ENCODE measurements at regions not wholly inside any gene's neighbourhood (a gene's known extent, or its start where the extent isn't known, plus 50 kb on each side); places are given as distances from the start of the nearest gene placed in this dataset.

GRCh38 chr3:154678041-154678654 lies 248.2 kb upstream of the GPR149 start:
- Histone ChIP-seq H3K36me3 (ENCODE audit: control insufficient read depth in 5 of 5, insufficient read depth in 5 of 5, low read length in 5 of 5) (no peaks in the 10 kb centered on the region), H3K9ac (ENCODE audit: low read length in 5 of 5) (no peak overlapping the region), H3K4me1 (ENCODE audit: control insufficient read depth in 5 of 5, insufficient read depth in 5 of 5, low read length in 5 of 5) (peaks cover 0 to 15% (median 0%) of the 10 kb centered on the region in 5 donors), H3K27me3 (ENCODE audit: control insufficient read depth in 5 of 5, insufficient read depth in 4 of 5, low read length in 5 of 5) (no peaks in the 10 kb centered on the region), H3K4me3 (ENCODE audit: low read depth in 1 of 5, low read length in 5 of 5) (no peak overlapping the region), H3K9me3 (ENCODE audit: control insufficient read depth in 5 of 5, low read length in 5 of 5) (peaks cover 0 to 4% (median 0%) of the 10 kb centered on the region in 5 donors), H3K27ac (ENCODE audit: low read depth, low read length) (no peak overlapping the region)

GRCh38 chr3:154668835-154669234 lies 238.8 kb upstream of the GPR149 start:
- H3K27ac ChIP-seq (ENCODE audit: low read depth, low read length) = no peak overlapping the region
- H3K27me3 ChIP-seq (ENCODE audit: control insufficient read depth in 5 of 5, insufficient read depth in 4 of 5, low read length in 5 of 5) = no peaks in the 10 kb centered on the region
- H3K36me3 ChIP-seq (ENCODE audit: control insufficient read depth in 5 of 5, insufficient read depth in 5 of 5, low read length in 5 of 5) = no peaks in the 10 kb centered on the region
- peaks cover 0 to 11% (median 3%) of the 10 kb centered on the region in 5 donors for H3K4me1 ChIP-seq (ENCODE audit: control insufficient read depth in 5 of 5, insufficient read depth in 5 of 5, low read length in 5 of 5)
- no peak overlapping the region for H3K9ac ChIP-seq (ENCODE audit: low read length in 5 of 5)
- H3K4me3 ChIP-seq (ENCODE audit: low read depth in 1 of 5, low read length in 5 of 5) = no peak overlapping the region
- H3K9me3 ChIP-seq (ENCODE audit: control insufficient read depth in 5 of 5, low read length in 5 of 5) = no peaks in the 10 kb centered on the region

GRCh38 chr3:154668187-154668586 lies 238.2 kb upstream of the GPR149 start:
- H3K9me3 ChIP-seq (ENCODE audit: control insufficient read depth in 5 of 5, low read length in 5 of 5) = no peaks in the 10 kb centered on the region
- no peaks in the 10 kb centered on the region for H3K27me3 ChIP-seq (ENCODE audit: control insufficient read depth in 5 of 5, insufficient read depth in 4 of 5, low read length in 5 of 5)
- no peaks in the 10 kb centered on the region for H3K36me3 ChIP-seq (ENCODE audit: control insufficient read depth in 5 of 5, insufficient read depth in 5 of 5, low read length in 5 of 5)
- peaks cover 0 to 11% (median 3%) of the 10 kb centered on the region in 5 donors for H3K4me1 ChIP-seq (ENCODE audit: control insufficient read depth in 5 of 5, insufficient read depth in 5 of 5, low read length in 5 of 5)
- H3K9ac ChIP-seq (ENCODE audit: low read length in 5 of 5) = no peak overlapping the region
- no peak overlapping the region for H3K27ac ChIP-seq (ENCODE audit: low read depth, low read length)
- H3K4me3 ChIP-seq (ENCODE audit: low read depth in 1 of 5, low read length in 5 of 5) = no peak overlapping the region

DNA sequence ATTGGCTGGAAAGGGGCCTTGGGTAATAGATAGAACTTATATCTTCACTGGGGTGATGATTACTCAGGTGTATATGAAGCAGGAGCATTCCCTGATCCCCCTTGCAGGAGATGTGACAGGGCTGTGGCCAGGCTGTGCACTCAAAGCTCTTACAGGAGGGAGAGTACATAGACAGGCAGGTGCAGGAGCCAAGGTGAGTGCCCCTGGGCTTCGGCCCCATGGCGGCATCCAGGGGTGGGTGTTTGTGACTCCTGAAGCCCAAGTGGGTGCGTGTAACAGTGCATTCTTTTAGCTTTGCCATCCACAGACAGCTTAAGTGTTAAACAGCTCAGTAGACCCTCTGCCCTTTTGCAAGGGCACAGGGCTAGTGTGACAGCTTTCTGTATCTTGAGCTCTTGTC lies 236.6 kb upstream of the GPR149 start:
- Histone ChIP-seq H3K27me3 (ENCODE audit: control insufficient read depth in 5 of 5, insufficient read depth in 4 of 5, low read length in 5 of 5) (no peaks in the 10 kb centered on the region), H3K9me3 (ENCODE audit: control insufficient read depth in 5 of 5, low read length in 5 of 5) (no peaks in the 10 kb centered on the region), H3K9ac (ENCODE audit: low read length in 5 of 5) (no peak overlapping the region), H3K27ac (ENCODE audit: low read depth, low read length) (no peak overlapping the region), H3K4me3 (ENCODE audit: low read depth in 1 of 5, low read length in 5 of 5) (no peak overlapping the region), H3K36me3 (ENCODE audit: control insufficient read depth in 5 of 5, insufficient read depth in 5 of 5, low read length in 5 of 5) (no peaks in the 10 kb centered on the region), H3K4me1 (ENCODE audit: control insufficient read depth in 5 of 5, insufficient read depth in 5 of 5, low read length in 5 of 5) (peaks cover 0 to 11% (median 3%) of the 10 kb centered on the region in 5 donors)

- Histone ChIP-seq H3K9me3 (ENCODE audit: control insufficient read depth in 5 of 5, low read length in 5 of 5) (no peaks in the 10 kb centered on the region), H3K36me3 (ENCODE audit: control insufficient read depth in 5 of 5, insufficient read depth in 5 of 5, low read length in 5 of 5) (no peaks in the 10 kb centered on the region), H3K27me3 (ENCODE audit: control insufficient read depth in 5 of 5, insufficient read depth in 4 of 5, low read length in 5 of 5) (no peaks in the 10 kb centered on the region), H3K9ac (ENCODE audit: low read length in 5 of 5) (no peak overlapping the region), H3K27ac (ENCODE audit: low read depth, low read length) (no peak overlapping the region), H3K4me3 (ENCODE audit: low read depth in 1 of 5, low read length in 5 of 5) (no peak overlapping the region), H3K4me1 (ENCODE audit: control insufficient read depth in 5 of 5, insufficient read depth in 5 of 5, low read length in 5 of 5) (peaks cover 0 to 11% (median 3%) of the 10 kb centered on the region in 5 donors)
Measured at GRCh38 chr3:154664714-154665113, 234.7 kb upstream of the GPR149 start.

GRCh38 chr3:154662851-154663250 lies 232.9 kb upstream of the GPR149 start:
- Histone ChIP-seq H3K9ac (ENCODE audit: low read length in 5 of 5) (no peak overlapping the region), H3K4me3 (ENCODE audit: low read depth in 1 of 5, low read length in 5 of 5) (no peak overlapping the region), H3K4me1 (ENCODE audit: control insufficient read depth in 5 of 5, insufficient read depth in 5 of 5, low read length in 5 of 5) (peaks cover 0 to 4% (median 0%) of the 10 kb centered on the region in 5 donors), H3K36me3 (ENCODE audit: control insufficient read depth in 5 of 5, insufficient read depth in 5 of 5, low read length in 5 of 5) (no peaks in the 10 kb centered on the region), H3K9me3 (ENCODE audit: control insufficient read depth in 5 of 5, low read length in 5 of 5) (no peaks in the 10 kb centered on the region), H3K27me3 (ENCODE audit: control insufficient read depth in 5 of 5, insufficient read depth in 4 of 5, low read length in 5 of 5) (no peaks in the 10 kb centered on the region), H3K27ac (ENCODE audit: low read depth, low read length) (no peak overlapping the region)

- H3K36me3 ChIP-seq (ENCODE audit: control insufficient read depth in 5 of 5, insufficient read depth in 5 of 5, low read length in 5 of 5) = no peaks in the 10 kb centered on the region
- H3K4me3 ChIP-seq (ENCODE audit: low read depth in 1 of 5, low read length in 5 of 5) = no peak overlapping the region
- H3K9me3 ChIP-seq (ENCODE audit: control insufficient read depth in 5 of 5, low read length in 5 of 5) = no peaks in the 10 kb centered on the region
- H3K27ac ChIP-seq (ENCODE audit: low read depth, low read length) = no peak overlapping the region
- no peaks in the 10 kb centered on the region for H3K27me3 ChIP-seq (ENCODE audit: control insufficient read depth in 5 of 5, insufficient read depth in 4 of 5, low read length in 5 of 5)
- H3K4me1 ChIP-seq (ENCODE audit: control insufficient read depth in 5 of 5, insufficient read depth in 5 of 5, low read length in 5 of 5) = peaks cover 0 to 14% (median 0%) of the 10 kb centered on the region in 5 donors
- no peak overlapping the region for H3K9ac ChIP-seq (ENCODE audit: low read length in 5 of 5)
Measured at GRCh38 chr3:154660811-154661210, 230.8 kb upstream of the GPR149 start.

DNA sequence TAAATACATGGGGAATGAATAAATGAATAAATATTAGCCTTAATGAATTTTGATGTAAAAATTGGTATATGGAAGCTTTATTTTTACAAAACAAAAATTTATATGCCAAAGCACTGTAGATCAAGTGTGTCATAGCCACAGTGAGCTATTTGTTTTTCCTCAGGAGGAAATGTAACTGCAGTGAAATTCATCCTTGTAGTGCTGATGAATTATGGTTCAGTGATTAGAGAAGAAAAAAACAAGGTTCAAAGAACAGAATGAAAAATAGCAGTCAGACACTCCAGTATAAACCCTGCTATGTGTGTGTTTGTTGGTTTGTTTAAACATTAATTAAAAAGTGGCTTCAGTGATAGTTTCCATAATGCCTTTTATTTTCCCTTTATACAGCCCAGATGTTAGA lies 228.0 kb upstream of the GPR149 start:
- Histone ChIP-seq H3K36me3 (ENCODE audit: control insufficient read depth in 5 of 5, insufficient read depth in 5 of 5, low read length in 5 of 5) (no peaks in the 10 kb centered on the region), H3K27ac (ENCODE audit: low read depth, low read length) (no peak overlapping the region), H3K9ac (ENCODE audit: low read length in 5 of 5) (no peak overlapping the region), H3K27me3 (ENCODE audit: control insufficient read depth in 5 of 5, insufficient read depth in 4 of 5, low read length in 5 of 5) (no peaks in the 10 kb centered on the region), H3K4me3 (ENCODE audit: low read depth in 1 of 5, low read length in 5 of 5) (no peak overlapping the region), H3K9me3 (ENCODE audit: control insufficient read depth in 5 of 5, low read length in 5 of 5) (no peaks in the 10 kb centered on the region), H3K4me1 (ENCODE audit: control insufficient read depth in 5 of 5, insufficient read depth in 5 of 5, low read length in 5 of 5) (peaks cover 0 to 17% (median 5%) of the 10 kb centered on the region in 5 donors)

GRCh38 chr3:154657218-154657617 lies 227.2 kb upstream of the GPR149 start:
- Histone ChIP-seq H3K4me3 (ENCODE audit: low read depth in 1 of 5, low read length in 5 of 5) (no peak overlapping the region), H3K36me3 (ENCODE audit: control insufficient read depth in 5 of 5, insufficient read depth in 5 of 5, low read length in 5 of 5) (no peaks in the 10 kb centered on the region), H3K27ac (ENCODE audit: low read depth, low read length) (no peak overlapping the region), H3K27me3 (ENCODE audit: control insufficient read depth in 5 of 5, insufficient read depth in 4 of 5, low read length in 5 of 5) (no peaks in the 10 kb centered on the region), H3K4me1 (ENCODE audit: control insufficient read depth in 5 of 5, insufficient read depth in 5 of 5, low read length in 5 of 5) (peaks cover 0 to 17% (median 5%) of the 10 kb centered on the region in 5 donors), H3K9me3 (ENCODE audit: control insufficient read depth in 5 of 5, low read length in 5 of 5) (no peaks in the 10 kb centered on the region), H3K9ac (ENCODE audit: low read length in 5 of 5) (no peak overlapping the region)

DNA sequence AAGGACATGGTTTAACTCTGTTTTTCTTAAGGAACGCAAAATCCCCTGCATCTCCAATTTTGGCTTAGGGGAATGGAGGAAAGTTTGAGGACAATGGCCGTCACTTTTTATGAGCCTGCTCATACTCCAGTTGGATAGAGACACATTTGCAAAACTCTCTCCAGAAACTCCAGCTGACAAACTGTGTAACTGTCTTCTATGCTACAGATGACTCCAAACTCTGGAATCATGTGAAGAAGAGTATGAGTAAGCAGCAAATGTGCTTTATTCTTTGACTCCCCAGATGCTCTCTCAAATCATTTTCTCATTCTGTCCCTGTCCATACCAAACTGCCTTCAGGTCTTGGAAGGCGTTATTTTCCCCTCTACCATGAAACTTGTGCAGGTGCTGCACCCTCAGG lies 226.5 kb upstream of the GPR149 start:
- no peak overlapping the region for H3K4me3 ChIP-seq (ENCODE audit: low read depth in 1 of 5, low read length in 5 of 5)
- H3K9ac ChIP-seq (ENCODE audit: low read length in 5 of 5) = no peak overlapping the region
- no peaks in the 10 kb centered on the region for H3K9me3 ChIP-seq (ENCODE audit: control insufficient read depth in 5 of 5, low read length in 5 of 5)
- no peaks in the 10 kb centered on the region for H3K36me3 ChIP-seq (ENCODE audit: control insufficient read depth in 5 of 5, insufficient read depth in 5 of 5, low read length in 5 of 5)
- H3K27me3 ChIP-seq (ENCODE audit: control insufficient read depth in 5 of 5, insufficient read depth in 4 of 5, low read length in 5 of 5) = no peaks in the 10 kb centered on the region
- peaks cover 0 to 17% (median 5%) of the 10 kb centered on the region in 5 donors for H3K4me1 ChIP-seq (ENCODE audit: control insufficient read depth in 5 of 5, insufficient read depth in 5 of 5, low read length in 5 of 5)
- H3K27ac ChIP-seq (ENCODE audit: low read depth, low read length) = no peak overlapping the region
